ENCODE measurements at regions not wholly inside any gene's neighbourhood (a gene's known extent, or its start where the extent isn't known, plus 50 kb on each side); places are given as distances from the start of the nearest gene placed in this dataset.

DNA sequence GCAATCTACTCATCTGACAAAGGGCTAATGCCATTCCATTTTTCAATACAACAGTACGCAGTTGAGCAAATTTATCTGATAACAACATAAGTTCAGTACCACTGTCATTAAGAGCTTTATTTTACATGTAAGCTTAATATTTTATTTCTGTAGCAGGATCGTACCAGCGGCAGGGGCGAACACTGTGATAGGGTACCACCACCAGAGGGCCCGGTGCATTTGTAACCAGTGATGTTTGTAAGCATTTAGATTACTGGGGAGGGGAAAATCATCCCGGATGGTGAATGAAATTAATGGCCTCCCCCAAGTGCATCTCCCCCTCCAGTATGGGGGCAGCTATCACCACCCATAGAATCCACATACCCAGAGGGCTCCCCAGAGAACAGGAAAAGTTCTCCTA lies 179.0 kb downstream of the ADGRA3 start:
- intact Hi-C loops (cut with micrococcal nuclease; ENCODE audit: unreplicated experiment), result no loop called here
- no peak for TF ChIP-seq EZH2 (IDR thresholded peaks at IDR 0.05; ENCODE audit: low read depth)
- TF ChIP-seq, protein P1, sequence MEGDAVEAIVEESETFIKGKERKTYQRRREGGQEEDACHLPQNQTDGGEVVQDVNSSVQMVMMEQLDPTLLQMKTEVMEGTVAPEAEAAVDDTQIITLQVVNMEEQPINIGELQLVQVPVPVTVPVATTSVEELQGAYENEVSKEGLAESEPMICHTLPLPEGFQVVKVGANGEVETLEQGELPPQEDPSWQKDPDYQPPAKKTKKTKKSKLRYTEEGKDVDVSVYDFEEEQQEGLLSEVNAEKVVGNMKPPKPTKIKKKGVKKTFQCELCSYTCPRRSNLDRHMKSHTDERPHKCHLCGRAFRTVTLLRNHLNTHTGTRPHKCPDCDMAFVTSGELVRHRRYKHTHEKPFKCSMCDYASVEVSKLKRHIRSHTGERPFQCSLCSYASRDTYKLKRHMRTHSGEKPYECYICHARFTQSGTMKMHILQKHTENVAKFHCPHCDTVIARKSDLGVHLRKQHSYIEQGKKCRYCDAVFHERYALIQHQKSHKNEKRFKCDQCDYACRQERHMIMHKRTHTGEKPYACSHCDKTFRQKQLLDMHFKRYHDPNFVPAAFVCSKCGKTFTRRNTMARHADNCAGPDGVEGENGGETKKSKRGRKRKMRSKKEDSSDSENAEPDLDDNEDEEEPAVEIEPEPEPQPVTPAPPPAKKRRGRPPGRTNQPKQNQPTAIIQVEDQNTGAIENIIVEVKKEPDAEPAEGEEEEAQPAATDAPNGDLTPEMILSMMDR (conservative IDR thresholded peaks at IDR 0.05), result no peak
- Histone ChIP-seq H3K4me1 (replicated peaks; ENCODE audit: insufficient read depth) (no peaks in the 10 kb centered on the region), H3K27ac (no peak overlapping the region), H3F3A (ENCODE audit: insufficient read depth, low read depth) (no peaks in the 10 kb centered on the region), H3K4me2 (no peak overlapping the region), H3K9me3 (ENCODE audit: insufficient read depth, low read depth) (no peaks in the 10 kb centered on the region), H2AFZ (no peak overlapping the region), H4K20me1 (ENCODE audit: insufficient read depth) (no peaks in the 10 kb centered on the region), H3K79me2 (ENCODE audit: low read depth) (no peaks in the 10 kb centered on the region), H3K27me3 (ENCODE audit: insufficient read depth, low read depth) (no peaks in the 10 kb centered on the region), H3K4me3 (no peak overlapping the region), H3K36me3 (ENCODE audit: low read depth) (no peaks in the 10 kb centered on the region), H3K9me2 (ENCODE audit: insufficient read depth) (no peaks in the 10 kb centered on the region)
- DNase-seq, result no peak
- ChIA-PET CTCF (interaction anchor here (0.6 kb wide), 1 partner anchor 51 kb away, joined by 3 read pairs; no protein-coding TSS in a partner anchor), POLR2A (ENCODE audit: unreplicated experiment) (no interaction called here)
- no TSS peak for BruUV-seq (replicated peaks)

DNA sequence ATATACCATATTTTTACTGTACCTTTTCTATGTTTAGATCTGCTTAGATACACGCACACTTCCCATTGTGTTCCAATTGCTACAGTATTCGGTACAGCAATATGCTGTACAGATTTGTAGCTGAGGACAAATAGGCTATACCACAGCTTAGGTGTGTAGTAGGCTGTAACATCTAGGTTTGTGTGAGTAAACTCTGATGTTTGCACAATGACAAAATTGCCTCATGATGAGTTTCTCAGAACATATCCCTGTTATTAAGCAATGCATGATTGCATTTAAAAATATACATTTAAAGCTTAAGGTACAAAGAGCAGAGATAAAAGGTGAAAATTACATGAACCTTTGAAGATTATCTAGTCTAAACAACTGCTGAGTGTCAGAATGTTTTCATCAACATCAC lies 181.7 kb downstream of the ADGRA3 start:
- no peaks in the 10 kb centered on the region for H3K9me3 ChIP-seq (ENCODE audit: insufficient read depth, low read depth)
- H2AFZ ChIP-seq, result no peak overlapping the region
- intact Hi-C loops (cut with micrococcal nuclease; ENCODE audit: unreplicated experiment), result no loop called here
- H3K4me2 ChIP-seq, result no peak overlapping the region
- no TSS peak for BruUV-seq (replicated peaks)
- no peaks in the 10 kb centered on the region for H3K79me2 ChIP-seq (ENCODE audit: low read depth)
- ChIA-PET CTCF (no interaction called here), POLR2A (ENCODE audit: unreplicated experiment) (no interaction called here)
- no peaks in the 10 kb centered on the region for H3K4me1 ChIP-seq (replicated peaks; ENCODE audit: insufficient read depth)
- H3K9me2 ChIP-seq (ENCODE audit: insufficient read depth), result no peaks in the 10 kb centered on the region
- no peak overlapping the region for H3K4me3 ChIP-seq
- H4K20me1 ChIP-seq (ENCODE audit: insufficient read depth), result no peaks in the 10 kb centered on the region
- H3K36me3 ChIP-seq (ENCODE audit: low read depth), result no peaks in the 10 kb centered on the region
- H3K27me3 ChIP-seq (ENCODE audit: insufficient read depth, low read depth), result no peaks in the 10 kb centered on the region
- DNase-seq, result no peak
- H3K27ac ChIP-seq, result no peak overlapping the region
- TF ChIP-seq, protein P1 (conservative IDR thresholded peaks at IDR 0.05), result no peak
- TF ChIP-seq EZH2 (IDR thresholded peaks at IDR 0.05; ENCODE audit: low read depth), result no peak
- H3F3A ChIP-seq (ENCODE audit: insufficient read depth, low read depth), result no peaks in the 10 kb centered on the region

DNA sequence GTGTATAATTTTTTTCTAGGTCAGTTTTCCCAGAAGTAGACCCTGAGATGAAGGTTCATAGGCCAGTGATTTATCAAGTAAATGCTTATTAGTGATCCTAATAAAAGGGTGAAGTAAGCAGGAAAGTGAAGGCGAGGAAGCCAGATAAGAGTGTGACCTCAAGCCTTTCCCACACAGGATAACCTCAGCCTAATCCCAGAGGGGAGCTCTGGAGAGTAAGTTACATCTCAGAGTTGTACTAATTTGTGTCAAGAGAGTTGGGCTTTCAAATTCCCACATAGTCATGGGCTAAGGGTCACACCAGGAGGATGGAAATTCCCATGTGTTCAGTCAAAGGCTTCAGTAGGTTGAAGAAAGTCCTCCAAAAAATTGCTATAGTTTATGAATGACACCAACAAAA lies 191.4 kb downstream of the ADGRA3 start:
- intact Hi-C loops (cut with micrococcal nuclease; ENCODE audit: unreplicated experiment), result no loop called here

More for the DNA sequence above, 191.4 kb downstream of the ADGRA3 start:
- Histone ChIP-seq H3K9me2 (ENCODE audit: insufficient read depth) (no peaks in the 10 kb centered on the region), H3K27me3 (ENCODE audit: insufficient read depth, low read depth) (no peaks in the 10 kb centered on the region), H3K4me3 (no peak overlapping the region), H3K36me3 (ENCODE audit: low read depth) (no peaks in the 10 kb centered on the region), H3K4me1 (replicated peaks; ENCODE audit: insufficient read depth) (no peaks in the 10 kb centered on the region), H3K4me2 (no peak overlapping the region), H2AFZ (no peak overlapping the region), H3K9me3 (ENCODE audit: insufficient read depth, low read depth) (no peaks in the 10 kb centered on the region), H3F3A (ENCODE audit: insufficient read depth, low read depth) (no peaks in the 10 kb centered on the region), H3K27ac (no peak overlapping the region), H3K79me2 (ENCODE audit: low read depth) (no peaks in the 10 kb centered on the region), H4K20me1 (ENCODE audit: insufficient read depth) (no peaks in the 10 kb centered on the region)
- POLR2A ChIA-PET (ENCODE audit: unreplicated experiment), result no interaction called here
- BruUV-seq (replicated peaks), result no TSS peak
- no peak for TF ChIP-seq EZH2 (IDR thresholded peaks at IDR 0.05; ENCODE audit: low read depth)
- TF ChIP-seq, protein P1 (conservative IDR thresholded peaks at IDR 0.05), result no peak
- CTCF ChIA-PET, result no interaction called here
- DNase-seq, result no peak

Data from PC-9 (cell line).